Body of pancreas (tissue), 4 donors: ENCODE measurements at regions not wholly inside any gene's neighbourhood (a gene's known extent, or its start where the extent isn't known, plus 50 kb on each side); places are given as distances from the start of the nearest gene placed in this dataset.
"Not testable (repeated sequence)": the region's sequence is repeated elsewhere in the genome, so short reads cannot be mapped to it uniquely, and the experiment has no call there.

Experiments
- ATAC-seq: fragments of 150-250 bp; one replicate; pipeline ENCODE4 v1.9.1; 2016
- DNase-seq, 4 donors: peaks; one replicate each; pipeline ENCODE4 v3.0.0-alpha.2; 2019
- H3K27ac ChIP-seq, 4 donors: fragments of 200-600 bp; sonication (generic); 1 replicate in 3 of 4; 2 replicates in 1 of 4; pipeline versions ENCODE4 v1.5.1 to v1.6.1; 2016 to 2019; ENCODE audit warnings: mild to moderate bottlenecking in 1 of 4, mixed read lengths in 1 of 4, moderate library complexity in 1 of 4
- H3K27me3 ChIP-seq, 2 donors: fragments of 200-600 bp; sonication (generic); one replicate each; pipeline ENCODE4 v1.6.0; 2016; ENCODE audit warnings: mild to moderate bottlenecking in 1 of 2
- H3K36me3 ChIP-seq, 2 donors: fragments of 200-600 bp; sonication (generic); replicated peaks in 1 of 2; 2 replicates each; pipeline ENCODE4 v1.5.1; 2016; ENCODE audit warnings: low read depth in 2 of 2; ENCODE audit not compliant: insufficient read depth in 1 of 2
- H3K4me1 ChIP-seq: fragments of 200-600 bp; sonication (generic); one replicate; pipeline ENCODE4 v1.6.0; 2016
- H3K4me3 ChIP-seq, 2 donors: fragments of 200-600 bp; sonication (generic); 1 replicate in 1 of 2; 2 replicates in 1 of 2; pipeline ENCODE4 v1.5.1; 2016 to 2019
- H3K9me3 ChIP-seq, 3 donors: fragments of 200-600 bp; sonication (generic); 1 replicate in 2 of 3; 2 replicates in 1 of 3; pipeline ENCODE4 v1.5.1; 2016
- CTCF ChIP-seq, 7 experiments: fragments of 450-650 bp in 4 of 7; fragments of 200-600 bp in 3 of 7; sonication (generic) in 3 of 7; IDR thresholded peaks; one replicate each; pipeline ENCODE4 v1.5.1; 2016 to 2019; ENCODE audit warnings: antibody characterized with exemption in 7 of 7
- POLR2A ChIP-seq, 3 donors: fragments of 450-650 bp; IDR thresholded peaks; one replicate each; pipeline ENCODE4 v1.6.1; 2016; ENCODE audit warnings: antibody characterized with exemption in 3 of 3, mild to moderate bottlenecking in 2 of 3
- WGBS, 2 donors: methylation state at CpG; one replicate each; pipeline ENCODE4 v1.1.5; 2017; 5-methylcytosine and 5-hydroxymethylcytosine counted together
- intact Hi-C: fragments of 100-400 bp; cut with DNase I; formaldehyde crosslinking; loops from one replicate; pipeline ENCODE4 v1.15.1; 2023

GRCh38 chrX:80576267-80576666 is 156.0 kb downstream of the TENT5D start:
- Histone ChIP-seq H3K4me3 (no peak overlapping the region), H3K36me3 (no peaks in the 10 kb centered on the region), H3K27ac (no peak overlapping the region), H3K27me3 (no peaks in the 10 kb centered on the region), H3K4me1 (no peaks in the 10 kb centered on the region), H3K9me3 (no peaks in the 10 kb centered on the region)
- intact Hi-C loops, result no loop called here
- no peak for DNase-seq
- ATAC-seq, result no peak
- TF ChIP-seq CTCF (IDR thresholded peaks at IDR 0.05) (no peak), POLR2A (IDR thresholded peaks at IDR 0.05) (no peak)

GRCh38 chrX:80576806-80577533 is 156.7 kb downstream of the TENT5D start:
- intact Hi-C loops, result no loop called here
- ATAC-seq (no peak), DNase-seq (no peak)
- WGBS, 2 donors, result 40 to 75% methylated on average over 2 of the region's 2 CpGs
- TF ChIP-seq CTCF (IDR thresholded peaks at IDR 0.05), result no peak
- no peak for TF ChIP-seq POLR2A (IDR thresholded peaks at IDR 0.05)
- Histone ChIP-seq H3K27ac (no peak overlapping the region), H3K27me3 (no peaks in the 10 kb centered on the region), H3K4me1 (no peaks in the 10 kb centered on the region), H3K9me3 (no peaks in the 10 kb centered on the region), H3K4me3 (no peak overlapping the region), H3K36me3 (no peaks in the 10 kb centered on the region)

GRCh38 chrX:80578517-80579105 is 158.4 kb downstream of the TENT5D start:
- ATAC-seq (no peak), DNase-seq (no peak)
- Histone ChIP-seq H3K4me1 (no peaks in the 10 kb centered on the region), H3K4me3 (no peak overlapping the region), H3K36me3 (no peaks in the 10 kb centered on the region), H3K9me3 (no peaks in the 10 kb centered on the region), H3K27ac (no peak overlapping the region), H3K27me3 (no peaks in the 10 kb centered on the region)
- WGBS, 2 donors, result 21 to 24% methylated on average over 3 of the region's 3 CpGs
- intact Hi-C loops, result no loop called here
- TF ChIP-seq CTCF (IDR thresholded peaks at IDR 0.05), result peak; percentile 24 to 53 (median 36)
- TF ChIP-seq POLR2A (IDR thresholded peaks at IDR 0.05), result no peak

- H3K27ac ChIP-seq, H3K36me3 ChIP-seq, H3K4me1 ChIP-seq, DNase-seq, H3K27me3 ChIP-seq, intact Hi-C loops, ATAC-seq, H3K9me3 ChIP-seq, H3K4me3 ChIP-seq: not testable (repeated sequence)
- WGBS, 2 donors, result 93 to 100% methylated on average over 4 to 8 of the region's 30 CpGs
Measured at GRCh38 chrX:80590992-80591391, 170.7 kb downstream of the TENT5D start.

- no peak for TF ChIP-seq CTCF (IDR thresholded peaks at IDR 0.05)
- TF ChIP-seq POLR2A (IDR thresholded peaks at IDR 0.05), result no peak
Measured at GRCh38 chrX:80602036-80602860, 182.0 kb downstream of the TENT5D start.

More at GRCh38 chrX:80602036-80602860, 182.0 kb downstream of the TENT5D start:
- Histone ChIP-seq H3K4me3 (no peak overlapping the region), H3K27ac (no peak overlapping the region), H3K9me3 (no peaks in the 10 kb centered on the region), H3K36me3 (no peaks in the 10 kb centered on the region), H3K27me3 (no peaks in the 10 kb centered on the region), H3K4me1 (no peaks in the 10 kb centered on the region)
- no peak for DNase-seq
- intact Hi-C loops, result no loop called here
- 28 to 35% methylated on average over 7 of the region's 7 CpGs for WGBS, 2 donors
- ATAC-seq, result no peak
